NB4 (cell line): ENCODE measurements at regions not wholly inside any gene's neighbourhood (a gene's known extent, or its start where the extent isn't known, plus 50 kb on each side); places are given as distances from the start of the nearest gene placed in this dataset.

ENCODE experiments used
- CTCF ChIP-seq: IDR thresholded peaks from one replicate; pipeline ENCODE4 v1.5.1; 2012; ENCODE audit warnings: low read depth, low read length
- MAX ChIP-seq: IDR thresholded peaks from 2 replicates; pipeline ENCODE4 v1.6.1; 2011; ENCODE audit warnings: low read depth, low read length
- POLR2A ChIP-seq: IDR thresholded peaks from 2 replicates; pipeline ENCODE4 v1.6.1; 2011; ENCODE audit warnings: mild to moderate bottlenecking; ENCODE audit not compliant: insufficient read length; ENCODE audit errors: extremely low read depth

- TF ChIP-seq MAX (no peak), CTCF (no peak), POLR2A (no peak)
These were observed 283.9 kb downstream of the KLF12 start for GRCh38 chr13:73850104-73850873.
